Astrocyte of the cerebellum (primary cell): ENCODE measurements at regions not wholly inside any gene's neighbourhood (a gene's known extent, or its start where the extent isn't known, plus 50 kb on each side); places are given as distances from the start of the nearest gene placed in this dataset.

Experiments
- DNase-seq: peaks from one replicate; pipeline ENCODE4 v3.0.0-alpha.2; 2011; ENCODE audit warnings: low read depth
- H3K4me3 ChIP-seq: 2 replicates; pipeline ENCODE4 v1.5.1; 2011; ENCODE audit warnings: mild to moderate bottlenecking, low read depth, low read length, moderate library complexity
- in situ Hi-C: cut with HindIII; loops from 2 replicates; pipeline ENCODE4 v1.10.0; 2017; ENCODE audit warnings: low sequenced_read_pairs
- TF ChIP-seq, protein P1 (sequence below): IDR thresholded peaks from 2 replicates; pipeline ENCODE4 v1.5.1; 2012; ENCODE audit warnings: low read length, low read depth, moderate library complexity, mild to moderate bottlenecking; ENCODE audit errors: missing control alignments

DNA sequence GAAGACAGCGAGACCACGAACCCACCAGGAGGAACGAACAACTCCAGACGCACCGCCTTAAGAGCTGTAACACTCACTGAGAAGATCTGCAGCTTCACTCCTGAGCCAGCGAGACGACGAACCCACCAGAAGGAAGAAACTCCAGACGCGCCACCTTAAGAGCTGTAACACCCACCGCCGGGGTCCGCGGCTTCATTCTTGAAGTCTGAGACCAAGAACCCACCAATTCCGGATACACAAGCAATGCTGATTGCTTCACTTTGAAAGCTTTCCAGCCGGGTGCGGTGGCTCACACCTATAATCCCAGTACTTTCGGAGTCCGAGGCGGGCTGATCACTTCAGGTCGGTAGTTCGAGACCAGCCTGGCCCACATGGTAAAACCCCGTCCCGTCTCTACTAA is 177.2 kb upstream of the MYO3A start:
- no peak overlapping the region for H3K4me3 ChIP-seq
- in situ Hi-C loops = no loop called here
- TF ChIP-seq, protein P1, sequence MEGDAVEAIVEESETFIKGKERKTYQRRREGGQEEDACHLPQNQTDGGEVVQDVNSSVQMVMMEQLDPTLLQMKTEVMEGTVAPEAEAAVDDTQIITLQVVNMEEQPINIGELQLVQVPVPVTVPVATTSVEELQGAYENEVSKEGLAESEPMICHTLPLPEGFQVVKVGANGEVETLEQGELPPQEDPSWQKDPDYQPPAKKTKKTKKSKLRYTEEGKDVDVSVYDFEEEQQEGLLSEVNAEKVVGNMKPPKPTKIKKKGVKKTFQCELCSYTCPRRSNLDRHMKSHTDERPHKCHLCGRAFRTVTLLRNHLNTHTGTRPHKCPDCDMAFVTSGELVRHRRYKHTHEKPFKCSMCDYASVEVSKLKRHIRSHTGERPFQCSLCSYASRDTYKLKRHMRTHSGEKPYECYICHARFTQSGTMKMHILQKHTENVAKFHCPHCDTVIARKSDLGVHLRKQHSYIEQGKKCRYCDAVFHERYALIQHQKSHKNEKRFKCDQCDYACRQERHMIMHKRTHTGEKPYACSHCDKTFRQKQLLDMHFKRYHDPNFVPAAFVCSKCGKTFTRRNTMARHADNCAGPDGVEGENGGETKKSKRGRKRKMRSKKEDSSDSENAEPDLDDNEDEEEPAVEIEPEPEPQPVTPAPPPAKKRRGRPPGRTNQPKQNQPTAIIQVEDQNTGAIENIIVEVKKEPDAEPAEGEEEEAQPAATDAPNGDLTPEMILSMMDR = no peak
- DNase-seq = no peak

DNA sequence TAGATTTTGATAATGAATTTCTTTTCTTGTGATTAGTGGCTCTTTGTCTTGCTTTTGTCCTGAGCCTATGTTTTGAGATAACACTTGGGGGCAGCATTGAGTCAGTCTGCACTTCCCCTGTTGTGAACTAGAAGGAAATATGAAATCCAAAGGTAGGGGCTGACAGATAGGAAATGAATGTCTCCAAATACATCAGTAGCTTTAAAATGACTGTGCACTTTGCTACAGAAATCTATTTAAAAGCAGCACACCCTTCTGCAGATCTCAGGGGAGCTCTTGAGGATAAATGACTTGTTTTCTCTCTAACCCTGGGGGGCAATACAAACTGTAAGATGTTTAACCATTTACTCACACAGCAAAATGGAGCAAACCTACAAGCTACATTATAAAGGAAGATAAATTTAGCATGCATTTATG is 176.0 kb upstream of the MYO3A start:
- no peak overlapping the region for H3K4me3 ChIP-seq
- DNase-seq = peak; percentile 24
- in situ Hi-C loops = no loop called here
- TF ChIP-seq, protein P1 = peak; percentile 86

DNA sequence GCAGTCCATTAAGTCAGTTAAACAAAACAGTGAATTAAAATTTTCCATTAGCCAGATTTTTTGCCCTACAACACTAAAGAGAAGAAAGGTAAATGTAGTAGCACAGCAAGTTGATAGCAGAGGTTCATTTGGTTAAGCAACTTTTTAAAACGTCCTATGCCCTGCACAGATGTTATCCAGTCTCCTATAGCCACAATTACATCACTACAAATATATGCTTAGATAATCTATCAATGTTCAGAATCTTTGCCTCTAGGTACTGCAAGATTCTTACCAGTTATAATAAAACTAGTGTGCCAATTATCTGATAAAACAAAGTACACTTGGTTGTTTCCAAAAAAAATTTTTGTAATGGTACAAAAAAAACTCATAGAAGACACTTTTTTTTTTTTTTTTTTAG is 175.5 kb upstream of the MYO3A start:
- TF ChIP-seq, protein P1 = no peak
- in situ Hi-C loops = no loop called here
- DNase-seq = no peak
- H3K4me3 ChIP-seq = no peak overlapping the region

DNA sequence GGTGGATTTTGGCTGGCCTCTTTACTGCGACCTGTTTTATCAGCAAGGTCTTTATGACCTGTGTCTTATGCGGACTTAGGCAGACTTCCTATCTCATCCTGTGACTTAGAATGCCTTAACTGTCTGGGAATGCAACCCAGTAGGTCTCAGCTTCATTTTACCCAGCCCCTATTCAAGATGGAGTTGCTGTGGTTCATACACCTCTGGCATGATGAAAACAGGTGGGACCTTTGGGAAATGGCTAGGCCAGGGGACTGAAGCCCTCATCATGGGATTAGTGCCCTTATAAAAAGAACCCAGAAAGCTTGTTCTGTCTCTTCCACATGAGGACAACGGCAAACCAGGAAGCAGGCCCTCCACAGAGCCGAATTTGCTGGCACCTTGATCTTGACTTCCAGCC is 172.1 kb upstream of the MYO3A start:
- no peak for DNase-seq
- no peak overlapping the region for H3K4me3 ChIP-seq
- in situ Hi-C loops = no loop called here
- TF ChIP-seq, protein P1 = no peak

DNA sequence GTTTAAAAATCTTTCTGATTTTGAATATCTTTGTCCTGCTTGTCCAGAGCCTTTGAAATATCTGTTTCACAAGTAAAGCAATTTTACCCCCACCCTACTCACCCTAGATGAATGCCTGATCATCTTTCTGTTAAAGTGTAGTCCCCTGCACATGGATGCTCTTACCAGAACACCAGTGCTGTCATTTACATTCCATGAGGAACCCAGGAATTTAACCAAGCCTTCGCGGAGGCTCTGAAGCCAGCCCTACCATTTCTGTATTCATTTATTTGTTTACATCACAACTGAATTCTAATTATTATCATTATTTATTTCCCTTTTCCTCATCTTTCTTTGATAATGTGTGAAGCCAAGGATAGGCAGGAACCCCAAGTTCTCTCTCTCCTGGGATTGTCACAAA is 167.8 kb upstream of the MYO3A start:
- no peak overlapping the region for H3K4me3 ChIP-seq
- no peak for DNase-seq
- TF ChIP-seq, protein P1 = no peak
- in situ Hi-C loops = no loop called here

DNA sequence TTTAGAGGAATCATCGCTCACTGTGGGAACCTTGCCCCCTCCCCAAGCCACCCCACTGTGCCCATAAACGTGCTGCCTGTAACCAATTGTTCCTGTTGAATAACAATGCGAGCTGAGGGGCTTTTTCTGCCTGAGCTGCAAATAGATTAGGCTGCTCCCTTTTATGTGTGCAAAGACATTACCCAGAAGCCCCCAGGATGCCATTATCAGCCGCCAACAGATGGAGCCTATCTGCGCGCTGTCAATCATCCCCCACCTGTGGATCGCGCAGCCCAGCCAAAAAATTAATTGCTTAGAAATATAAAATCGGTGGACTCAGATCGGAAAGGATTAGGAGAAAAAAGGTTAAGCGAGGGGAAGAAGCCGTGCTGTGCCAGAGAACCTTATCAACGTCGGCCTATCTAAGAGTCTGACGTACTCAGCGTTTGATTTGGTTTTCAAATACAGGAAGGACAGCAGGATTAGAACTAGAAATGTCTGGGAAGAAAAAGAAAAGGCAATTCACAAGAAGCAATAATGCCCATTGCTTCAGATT is 167.3 kb upstream of the MYO3A start:
- no peak overlapping the region for H3K4me3 ChIP-seq
- in situ Hi-C loops = no loop called here
- no peak for DNase-seq
- TF ChIP-seq, protein P1 = no peak

DNA sequence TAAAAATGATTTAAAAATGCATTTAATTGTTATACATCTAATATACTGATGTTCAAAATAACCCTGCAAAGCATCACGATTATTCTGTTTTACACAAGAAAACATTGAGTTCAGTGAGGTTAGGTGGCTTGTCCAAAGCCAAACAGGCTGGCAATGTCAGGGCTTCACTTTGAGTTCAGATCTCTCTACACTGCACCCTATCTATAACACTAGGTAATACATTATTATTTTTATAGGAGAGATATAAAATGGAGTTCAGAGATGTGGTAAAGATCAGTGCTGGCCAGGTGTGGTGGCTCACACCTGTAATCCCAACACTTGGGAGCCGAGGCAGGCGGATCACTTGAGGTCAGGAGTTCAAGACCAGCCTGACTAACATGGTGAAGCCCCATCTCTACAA is 165.9 kb upstream of the MYO3A start:
- TF ChIP-seq, protein P1 = no peak
- H3K4me3 ChIP-seq = no peak overlapping the region
- in situ Hi-C loops = no loop called here
- DNase-seq = no peak
